ENCODE measurements at regions not wholly inside any gene's neighbourhood (a gene's known extent, or its start where the extent isn't known, plus 50 kb on each side); places are given as distances from the start of the nearest gene placed in this dataset.

- no peaks in the 10 kb centered on the region for H4K20me1 ChIP-seq (replicated peaks in 1 of 2; ENCODE audit: control insufficient read depth in 1 of 2, insufficient read depth in 2 of 2, low read length in 2 of 2)
- no peak overlapping the region for H3K4ac ChIP-seq (replicated peaks; ENCODE audit: insufficient read length, low read depth, low read length)
- TF ChIP-seq BRCA1 (IDR thresholded peaks at IDR 0.05; ENCODE audit: low read depth, low read length) (no peak), FOSL1 (IDR thresholded peaks at IDR 0.05; ENCODE audit: insufficient read depth, low read depth, low read length) (no peak), HDAC2 (IDR thresholded peaks at IDR 0.05; ENCODE audit: borderline replicate concordance in 1 of 2, low read depth in 2 of 2, low read length in 2 of 2) (no peak), CBX5 (IDR thresholded peaks at IDR 0.05; ENCODE audit: low read depth, low read length) (no peak), MAFK (IDR thresholded peaks at IDR 0.05; ENCODE audit: low read depth, low read length) (no peak), BCL11A (IDR thresholded peaks at IDR 0.05; ENCODE audit: low read depth in 2 of 2, low read length in 2 of 2) (no peak), SP1 (IDR thresholded peaks at IDR 0.05; ENCODE audit: low read depth, low read length) (no peak), GTF2F1 (IDR thresholded peaks at IDR 0.05; ENCODE audit: borderline replicate concordance, low read depth, low read length) (no peak), EGR1 (IDR thresholded peaks at IDR 0.05; ENCODE audit: borderline replicate concordance, low read depth, low read length) (no peak), TAF1 (IDR thresholded peaks at IDR 0.05; ENCODE audit: low read depth, low read length) (no peak), RBBP5 (IDR thresholded peaks at IDR 0.05; ENCODE audit: borderline replicate concordance, low read depth, low read length) (no peak), TAF7 (optimal IDR thresholded peaks at IDR 0.05; ENCODE audit: borderline replicate concordance, low read depth, low read length) (no peak), ASH2L (IDR thresholded peaks at IDR 0.05; ENCODE audit: low read length) (no peak), USF2 (IDR thresholded peaks at IDR 0.05; ENCODE audit: low read length) (no peak)
These were observed 161.6 kb upstream of the GALNT13 start for GRCh38 chr2:153710128-153710527.

More at GRCh38 chr2:153710128-153710527, 161.6 kb upstream of the GALNT13 start:
- no peak overlapping the region for H3K9ac ChIP-seq (replicated peaks in 1 of 4; ENCODE audit: extremely low read depth in 1 of 4, low read depth in 3 of 4, low read length in 3 of 4)
- H3K23me2 ChIP-seq (ENCODE audit: low read depth, low read length) = no peaks in the 10 kb centered on the region
- H3K18ac ChIP-seq (ENCODE audit: extremely low read depth, low read length) = no peak overlapping the region
- no peaks in the 10 kb centered on the region for H3K79me2 ChIP-seq (ENCODE audit: control insufficient read depth in 1 of 2, insufficient read depth in 2 of 2, low read length in 2 of 2)
- CTCF ChIA-PET (ENCODE audit: partially characterized antibody) = no interaction called here
- H3K36me3 ChIP-seq (ENCODE audit: control insufficient read depth in 2 of 4, insufficient read depth in 4 of 4, low read length in 3 of 4) = no peaks in the 10 kb centered on the region
- H2BK5ac ChIP-seq (ENCODE audit: low read depth, low read length) = no peak overlapping the region
- no peak overlapping the region for H2AK5ac ChIP-seq (ENCODE audit: low read depth, low read length)
- H2BK12ac ChIP-seq (ENCODE audit: low read depth, low read length) = no peak overlapping the region
- no peaks in the 10 kb centered on the region for H3K4me1 ChIP-seq (replicated peaks in 1 of 4; ENCODE audit: control insufficient read depth in 3 of 4, insufficient read depth in 4 of 4, low read length in 3 of 4)
- no peak for FAIRE-seq
- H2AFZ ChIP-seq (ENCODE audit: low read length) = no peak overlapping the region
- no peak overlapping the region for H3K27ac ChIP-seq (ENCODE audit: low read depth, low read length)
- H4K8ac ChIP-seq (ENCODE audit: extremely low read depth, insufficient read depth, low read length) = no peak overlapping the region
- H2BK120ac ChIP-seq (replicated peaks; ENCODE audit: low read depth, low read length) = no peak overlapping the region
- H3K79me1 ChIP-seq (ENCODE audit: low read depth, low read length) = no peaks in the 10 kb centered on the region
- H2BK20ac ChIP-seq (ENCODE audit: low read length) = no peak overlapping the region
- H3K9me3 ChIP-seq (ENCODE audit: insufficient read depth in 2 of 2, low read depth in 1 of 2, low read length in 1 of 2) = no peaks in the 10 kb centered on the region
- no peak for DNase-seq (ENCODE audit: low read depth in 1 of 2, low spot score in 2 of 2)
- no peak overlapping the region for H3K4me2 ChIP-seq (ENCODE audit: insufficient read depth in 1 of 2, low read depth in 2 of 2, low read length in 2 of 2)
- no peak overlapping the region for H3K23ac ChIP-seq (ENCODE audit: insufficient read length)
- H3K4me3 ChIP-seq (ENCODE audit: extremely low read depth in 1 of 4, insufficient read depth in 2 of 4, low read depth in 3 of 4, low read length in 4 of 4) = no peak overlapping the region
- POLR2A ChIA-PET (ENCODE audit: partially characterized antibody) = no interaction called here
- H2BK15ac ChIP-seq (ENCODE audit: low read length) = no peak overlapping the region
- no peak overlapping the region for H3K56ac ChIP-seq (replicated peaks; ENCODE audit: insufficient read length, low read depth, low read length)
- WGBS, 2 experiments (ENCODE audit: extremely low coverage in 1 of 2, insufficient coverage in 1 of 2, insufficient read length in 1 of 2, insufficient replicate concordance in 2 of 2, low coverage in 1 of 2, low lambda C conversion rate in 2 of 2, missing lambda C conversion rate in 1 of 2) = 92% methylated on average over 6 of the region's 6 CpGs; no CpG with 5 or more reads in 1 of the 2 experiments
- no peak overlapping the region for H4K91ac ChIP-seq (replicated peaks; ENCODE audit: insufficient read length, low read length)
- no peak overlapping the region for H3K14ac ChIP-seq (ENCODE audit: insufficient read length)
- H3K27me3 ChIP-seq (replicated peaks in 1 of 4; ENCODE audit: control insufficient read depth in 3 of 4, extremely low read depth in 1 of 4, insufficient read depth in 3 of 4, low read length in 3 of 4) = no peaks in the 10 kb centered on the region
- H4K5ac ChIP-seq (ENCODE audit: insufficient read length, low read depth, low read length) = no peak overlapping the region
